ENCODE measurements at regions not wholly inside any gene's neighbourhood (a gene's known extent, or its start where the extent isn't known, plus 50 kb on each side); places are given as distances from the start of the nearest gene placed in this dataset.

DNA sequence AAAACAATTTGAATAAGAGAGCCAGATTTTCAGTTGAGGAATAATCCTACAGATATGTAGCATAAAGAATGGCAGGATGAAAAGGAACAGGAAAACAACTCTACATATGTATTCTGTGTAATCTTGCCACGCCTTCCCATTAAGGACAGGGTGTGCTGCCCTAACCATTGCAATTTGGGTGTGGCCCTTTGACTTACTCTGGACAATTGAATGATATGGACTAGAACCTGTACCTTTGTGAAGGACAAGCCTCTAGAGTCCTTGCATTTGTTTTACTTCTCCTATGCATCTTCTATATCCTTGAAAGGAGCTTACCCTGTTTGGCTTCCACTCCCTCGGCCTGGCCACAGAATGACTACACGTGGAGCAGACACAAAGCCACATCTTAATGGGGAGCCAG is 1261.6 kb upstream of the GBE1 start:
- Histone ChIP-seq H3K36me3 (replicated peaks in 1 of 2; ENCODE audit: control insufficient read depth in 1 of 2, insufficient read depth in 2 of 2, low read length in 2 of 2) (no peaks in the 10 kb centered on the region), H3K79me2 (ENCODE audit: insufficient read depth, low read length) (no peaks in the 10 kb centered on the region), H4K20me1 (ENCODE audit: insufficient read depth, low read length) (no peaks in the 10 kb centered on the region), H3K4me2 (replicated peaks; ENCODE audit: extremely low read depth, low read length, poor library complexity, severe bottlenecking) (no peak overlapping the region), H3K9me3 (replicated peaks in 1 of 2; ENCODE audit: control insufficient read depth in 1 of 2, insufficient read depth in 1 of 2, low read length in 2 of 2) (no peaks in the 10 kb centered on the region), H3K27ac (ENCODE audit: low read depth in 1 of 2, low read length in 2 of 2) (no peak overlapping the region), H2AFZ (ENCODE audit: insufficient read depth, low read depth, low read length, poor library complexity, severe bottlenecking) (no peak overlapping the region), H3K9ac (ENCODE audit: insufficient read depth, low read length, poor library complexity, severe bottlenecking) (no peak overlapping the region), H3K27me3 (ENCODE audit: control insufficient read depth in 2 of 2, insufficient read depth in 2 of 2, low read length in 2 of 2) (no peaks in the 10 kb centered on the region), H3K4me1 (ENCODE audit: control insufficient read depth in 1 of 2, insufficient read depth in 2 of 2, low read length in 2 of 2) (no peaks in the 10 kb centered on the region), H3K4me3 (replicated peaks in 1 of 3; ENCODE audit: low read depth in 2 of 3, low read length in 3 of 3) (no peak overlapping the region)
- no peaks in the 10 kb centered on the region for H3K4me1 Mint-ChIP-seq
- H3K36me3 Mint-ChIP-seq = no peaks in the 10 kb centered on the region
- H3K27ac Mint-ChIP-seq = no peak overlapping the region
- WGBS (ENCODE audit: insufficient coverage) = 81% methylated on average over 2 of the region's 3 CpGs
- no peak overlapping the region for H3K4me3 Mint-ChIP-seq
- H3K9me3 Mint-ChIP-seq = peaks cover 0 to 6% (median 2%) of the 10 kb centered on the region in 7 donors
- TF ChIP-seq, protein P1, sequence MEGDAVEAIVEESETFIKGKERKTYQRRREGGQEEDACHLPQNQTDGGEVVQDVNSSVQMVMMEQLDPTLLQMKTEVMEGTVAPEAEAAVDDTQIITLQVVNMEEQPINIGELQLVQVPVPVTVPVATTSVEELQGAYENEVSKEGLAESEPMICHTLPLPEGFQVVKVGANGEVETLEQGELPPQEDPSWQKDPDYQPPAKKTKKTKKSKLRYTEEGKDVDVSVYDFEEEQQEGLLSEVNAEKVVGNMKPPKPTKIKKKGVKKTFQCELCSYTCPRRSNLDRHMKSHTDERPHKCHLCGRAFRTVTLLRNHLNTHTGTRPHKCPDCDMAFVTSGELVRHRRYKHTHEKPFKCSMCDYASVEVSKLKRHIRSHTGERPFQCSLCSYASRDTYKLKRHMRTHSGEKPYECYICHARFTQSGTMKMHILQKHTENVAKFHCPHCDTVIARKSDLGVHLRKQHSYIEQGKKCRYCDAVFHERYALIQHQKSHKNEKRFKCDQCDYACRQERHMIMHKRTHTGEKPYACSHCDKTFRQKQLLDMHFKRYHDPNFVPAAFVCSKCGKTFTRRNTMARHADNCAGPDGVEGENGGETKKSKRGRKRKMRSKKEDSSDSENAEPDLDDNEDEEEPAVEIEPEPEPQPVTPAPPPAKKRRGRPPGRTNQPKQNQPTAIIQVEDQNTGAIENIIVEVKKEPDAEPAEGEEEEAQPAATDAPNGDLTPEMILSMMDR (IDR thresholded peaks at IDR 0.05) = no peak
- DNase-seq = no peak
- H3K27me3 Mint-ChIP-seq (ENCODE audit: low read depth in 3 of 3) = no peaks in the 10 kb centered on the region
- intact Hi-C loops (cut with micrococcal nuclease) = no loop called here

DNA sequence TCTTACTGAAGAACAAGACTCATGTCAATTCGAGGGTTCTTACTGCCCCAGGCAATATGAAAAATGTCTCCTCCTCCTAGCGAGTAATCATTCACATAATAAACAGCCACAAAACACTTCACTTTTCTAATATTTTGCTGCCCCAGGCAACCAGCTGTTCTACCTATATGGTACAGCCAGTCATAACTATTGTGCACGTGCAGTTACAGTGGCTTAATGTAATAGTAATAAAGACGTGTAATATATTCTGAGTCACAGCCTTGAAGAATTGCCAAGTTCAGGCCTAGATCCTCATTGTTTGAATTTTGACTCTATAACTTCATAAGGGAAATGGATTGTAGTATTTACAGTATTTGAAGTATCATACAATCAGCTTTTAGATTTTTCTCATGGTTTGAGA is 1250.0 kb upstream of the GBE1 start:
- no peaks in the 10 kb centered on the region for H3K27me3 Mint-ChIP-seq (ENCODE audit: low read depth in 3 of 3)
- intact Hi-C loops (cut with micrococcal nuclease) = no loop called here
- Histone ChIP-seq H4K20me1 (ENCODE audit: insufficient read depth, low read length) (no peaks in the 10 kb centered on the region), H3K4me1 (ENCODE audit: control insufficient read depth in 1 of 2, insufficient read depth in 2 of 2, low read length in 2 of 2) (no peaks in the 10 kb centered on the region), H3K9ac (ENCODE audit: insufficient read depth, low read length, poor library complexity, severe bottlenecking) (no peak overlapping the region), H2AFZ (ENCODE audit: insufficient read depth, low read depth, low read length, poor library complexity, severe bottlenecking) (no peak overlapping the region), H3K4me3 (replicated peaks in 1 of 3; ENCODE audit: low read depth in 2 of 3, low read length in 3 of 3) (no peak overlapping the region), H3K9me3 (replicated peaks in 1 of 2; ENCODE audit: control insufficient read depth in 1 of 2, insufficient read depth in 1 of 2, low read length in 2 of 2) (no peaks in the 10 kb centered on the region), H3K79me2 (ENCODE audit: insufficient read depth, low read length) (no peaks in the 10 kb centered on the region), H3K36me3 (replicated peaks in 1 of 2; ENCODE audit: control insufficient read depth in 1 of 2, insufficient read depth in 2 of 2, low read length in 2 of 2) (no peaks in the 10 kb centered on the region), H3K4me2 (replicated peaks; ENCODE audit: extremely low read depth, low read length, poor library complexity, severe bottlenecking) (no peak overlapping the region), H3K27me3 (ENCODE audit: control insufficient read depth in 2 of 2, insufficient read depth in 2 of 2, low read length in 2 of 2) (no peaks in the 10 kb centered on the region), H3K27ac (ENCODE audit: low read depth in 1 of 2, low read length in 2 of 2) (no peak overlapping the region)
- WGBS (ENCODE audit: insufficient coverage) = no CpG with 5 or more reads among the region's 4 CpGs
- TF ChIP-seq, protein P1 (IDR thresholded peaks at IDR 0.05) = no peak
- H3K4me3 Mint-ChIP-seq = no peak overlapping the region
- H3K4me1 Mint-ChIP-seq = no peaks in the 10 kb centered on the region
- H3K36me3 Mint-ChIP-seq = no peaks in the 10 kb centered on the region
- H3K27ac Mint-ChIP-seq = no peak overlapping the region
- H3K9me3 Mint-ChIP-seq = peaks cover 0 to 3% (median 0%) of the 10 kb centered on the region in 7 donors
- no peak for DNase-seq

All from CD14-positive monocyte (primary cell).